ENCODE measurements at regions not wholly inside any gene's neighbourhood (a gene's known extent, or its start where the extent isn't known, plus 50 kb on each side); places are given as distances from the start of the nearest gene placed in this dataset.

DNA sequence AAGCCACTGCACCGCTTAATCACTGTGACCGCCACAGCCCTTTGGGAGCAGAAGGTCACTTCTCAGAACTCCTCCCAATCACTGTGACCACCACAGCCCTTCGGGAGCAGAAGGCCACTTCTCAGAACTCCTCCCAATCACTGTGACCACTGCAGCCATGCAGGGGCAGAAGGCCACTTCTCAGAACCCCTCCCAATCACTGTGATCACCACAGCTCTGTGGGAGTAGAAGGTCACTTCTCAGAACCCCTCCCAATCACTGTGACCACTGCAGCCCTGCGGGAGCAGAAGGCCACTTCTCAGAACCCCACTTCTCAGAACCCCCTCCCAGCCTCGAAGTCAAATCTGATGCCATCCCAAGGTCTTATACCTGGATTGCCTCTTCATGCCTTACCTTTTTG is 56.8 kb upstream of the DAPL1 start:
- Histone ChIP-seq H3K79me2 (ENCODE audit: control insufficient read depth in 1 of 2, insufficient read depth in 2 of 2, low read length in 2 of 2) (no peaks in the 10 kb centered on the region), H3K27me3 (replicated peaks in 1 of 4; ENCODE audit: control insufficient read depth in 3 of 4, extremely low read depth in 1 of 4, insufficient read depth in 3 of 4, low read length in 3 of 4) (no peaks in the 10 kb centered on the region), H3K9me3 (ENCODE audit: insufficient read depth in 2 of 2, low read depth in 1 of 2, low read length in 1 of 2) (no peaks in the 10 kb centered on the region), H3K4me1 (replicated peaks in 1 of 4; ENCODE audit: control insufficient read depth in 3 of 4, insufficient read depth in 4 of 4, low read length in 3 of 4) (no peaks in the 10 kb centered on the region; a peak in 1 of 7 replicates), H3K9ac (replicated peaks in 1 of 4; ENCODE audit: extremely low read depth in 1 of 4, low read depth in 3 of 4, low read length in 3 of 4) (no peak overlapping the region), H2AK5ac (ENCODE audit: low read depth, low read length) (no peak overlapping the region), H2BK20ac (ENCODE audit: low read length) (no peak overlapping the region), H2BK15ac (ENCODE audit: low read length) (no peak overlapping the region), H4K91ac (replicated peaks; ENCODE audit: insufficient read length, low read length) (no peak overlapping the region), H3K4me2 (ENCODE audit: insufficient read depth in 1 of 2, low read depth in 2 of 2, low read length in 2 of 2) (no peak overlapping the region), H3K79me1 (ENCODE audit: low read depth, low read length) (no peaks in the 10 kb centered on the region), H3K18ac (ENCODE audit: extremely low read depth, low read length) (no peak overlapping the region), H3K4me3 (ENCODE audit: extremely low read depth in 1 of 4, insufficient read depth in 2 of 4, low read depth in 3 of 4, low read length in 4 of 4) (no peak overlapping the region), H3K4ac (replicated peaks; ENCODE audit: insufficient read length, low read depth, low read length) (no peak overlapping the region), H3K23ac (ENCODE audit: insufficient read length) (no peak overlapping the region), H3K14ac (ENCODE audit: insufficient read length) (no peak overlapping the region), H4K8ac (ENCODE audit: extremely low read depth, insufficient read depth, low read length) (no peak overlapping the region), H3K27ac (ENCODE audit: low read depth, low read length) (no peak overlapping the region), H2BK5ac (ENCODE audit: low read depth, low read length) (no peak overlapping the region), H2AFZ (ENCODE audit: low read length) (no peak overlapping the region), H3K56ac (replicated peaks; ENCODE audit: insufficient read length, low read depth, low read length) (no peak overlapping the region), H3K36me3 (ENCODE audit: control insufficient read depth in 2 of 4, insufficient read depth in 4 of 4, low read length in 3 of 4) (no peaks in the 10 kb centered on the region), H2BK120ac (replicated peaks; ENCODE audit: low read depth, low read length) (no peak overlapping the region), H3K23me2 (ENCODE audit: low read depth, low read length) (no peaks in the 10 kb centered on the region), H4K20me1 (replicated peaks in 1 of 2; ENCODE audit: control insufficient read depth in 1 of 2, insufficient read depth in 2 of 2, low read length in 2 of 2) (no peaks in the 10 kb centered on the region), H4K5ac (ENCODE audit: insufficient read length, low read depth, low read length) (no peak overlapping the region), H2BK12ac (ENCODE audit: low read depth, low read length) (no peak overlapping the region)
- FAIRE-seq, result no peak
- POLR2A ChIA-PET (ENCODE audit: partially characterized antibody), result no interaction called here
- CTCF ChIA-PET (ENCODE audit: partially characterized antibody), result interaction anchor here (6.5 to 28.7 kb wide), 3 partner anchors 7 to 16 kb away, joined by 78 to 416 read pairs (median 144); no protein-coding TSS in a partner anchor
- no peak for DNase-seq (ENCODE audit: low read depth in 1 of 2, low spot score in 2 of 2)
- TF ChIP-seq HDAC2 (IDR thresholded peaks at IDR 0.05; ENCODE audit: borderline replicate concordance in 1 of 2, low read depth in 2 of 2, low read length in 2 of 2), result no peak
- TF ChIP-seq RAD21 (IDR thresholded peaks at IDR 0.05 in 1 of 2, conservative IDR thresholded peaks at IDR 0.05 in 1 of 2; ENCODE audit: low read depth in 2 of 2, low read length in 2 of 2), result no peak
- no peak for TF ChIP-seq TEAD4 (IDR thresholded peaks at IDR 0.05; ENCODE audit: low read depth, low read length)
- no peak for TF ChIP-seq CEBPB (IDR thresholded peaks at IDR 0.05; ENCODE audit: low read depth, low read length)
- TF ChIP-seq SIRT6 (IDR thresholded peaks at IDR 0.05; ENCODE audit: low read length), result no peak
- no peak for TF ChIP-seq BCL11A (IDR thresholded peaks at IDR 0.05; ENCODE audit: low read depth in 2 of 2, low read length in 2 of 2)
- TF ChIP-seq, protein P1, sequence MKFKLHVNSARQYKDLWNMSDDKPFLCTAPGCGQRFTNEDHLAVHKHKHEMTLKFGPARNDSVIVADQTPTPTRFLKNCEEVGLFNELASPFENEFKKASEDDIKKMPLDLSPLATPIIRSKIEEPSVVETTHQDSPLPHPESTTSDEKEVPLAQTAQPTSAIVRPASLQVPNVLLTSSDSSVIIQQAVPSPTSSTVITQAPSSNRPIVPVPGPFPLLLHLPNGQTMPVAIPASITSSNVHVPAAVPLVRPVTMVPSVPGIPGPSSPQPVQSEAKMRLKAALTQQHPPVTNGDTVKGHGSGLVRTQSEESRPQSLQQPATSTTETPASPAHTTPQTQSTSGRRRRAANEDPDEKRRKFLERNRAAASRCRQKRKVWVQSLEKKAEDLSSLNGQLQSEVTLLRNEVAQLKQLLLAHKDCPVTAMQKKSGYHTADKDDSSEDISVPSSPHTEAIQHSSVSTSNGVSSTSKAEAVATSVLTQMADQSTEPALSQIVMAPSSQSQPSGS (IDR thresholded peaks at IDR 0.05; ENCODE audit: low read length), result no peak
- 90% methylated on average over 5 of the region's 5 CpGs; no CpG with 5 or more reads in 1 of the 2 experiments for WGBS, 2 experiments (ENCODE audit: extremely low coverage in 1 of 2, insufficient coverage in 1 of 2, insufficient read length in 1 of 2, insufficient replicate concordance in 2 of 2, low coverage in 1 of 2, low lambda C conversion rate in 2 of 2, missing lambda C conversion rate in 1 of 2)

Measured in H1 (cell line).